ENCODE measurements at regions not wholly inside any gene's neighbourhood (a gene's known extent, or its start where the extent isn't known, plus 50 kb on each side); places are given as distances from the start of the nearest gene placed in this dataset.

GRCh38 chr14:89498878-89499277 is 81.8 kb upstream of the FOXN3 start:
- no peak for TF ChIP-seq CTCF (IDR thresholded peaks at IDR 0.05; ENCODE audit: extremely low read depth, insufficient read depth, missing control alignments)
- in situ Hi-C loops (cut with MboI; ENCODE audit: low pct_unique_long_range_greater_than_20kb, low sequenced_read_pairs, unreplicated experiment), result no loop called here
- no peak for DNase-seq (ENCODE audit: low spot score)

GRCh38 chr14:89495718-89496117 is 78.7 kb upstream of the FOXN3 start:
- in situ Hi-C loops (cut with MboI; ENCODE audit: low pct_unique_long_range_greater_than_20kb, low sequenced_read_pairs, unreplicated experiment), result no loop called here
- TF ChIP-seq CTCF (IDR thresholded peaks at IDR 0.05; ENCODE audit: extremely low read depth, insufficient read depth, missing control alignments), result no peak
- no peak for DNase-seq (ENCODE audit: low spot score)

- peak; percentile 75 for DNase-seq (ENCODE audit: low spot score)
- TF ChIP-seq CTCF (IDR thresholded peaks at IDR 0.05; ENCODE audit: extremely low read depth, insufficient read depth, missing control alignments), result no peak
- in situ Hi-C loops (cut with MboI; ENCODE audit: low pct_unique_long_range_greater_than_20kb, low sequenced_read_pairs, unreplicated experiment), result no loop called here
Observed at GRCh38 chr14:89493877-89494634, 77.0 kb upstream of the FOXN3 start.

GRCh38 chr14:89493406-89493805 is 76.4 kb upstream of the FOXN3 start:
- TF ChIP-seq CTCF (IDR thresholded peaks at IDR 0.05; ENCODE audit: extremely low read depth, insufficient read depth, missing control alignments), result no peak
- no peak for DNase-seq (ENCODE audit: low spot score)
- in situ Hi-C loops (cut with MboI; ENCODE audit: low pct_unique_long_range_greater_than_20kb, low sequenced_read_pairs, unreplicated experiment), result no loop called here

- in situ Hi-C loops (cut with MboI; ENCODE audit: low pct_unique_long_range_greater_than_20kb, low sequenced_read_pairs, unreplicated experiment), result no loop called here
- DNase-seq (ENCODE audit: low spot score), result no peak
- TF ChIP-seq CTCF (IDR thresholded peaks at IDR 0.05; ENCODE audit: extremely low read depth, insufficient read depth, missing control alignments), result no peak
Observed at GRCh38 chr14:89491711-89492381, 74.8 kb upstream of the FOXN3 start.

GRCh38 chr14:89490466-89490865 is 73.4 kb upstream of the FOXN3 start:
- no peak for DNase-seq (ENCODE audit: low spot score)
- no peak for TF ChIP-seq CTCF (IDR thresholded peaks at IDR 0.05; ENCODE audit: extremely low read depth, insufficient read depth, missing control alignments)
- in situ Hi-C loops (cut with MboI; ENCODE audit: low pct_unique_long_range_greater_than_20kb, low sequenced_read_pairs, unreplicated experiment), result no loop called here
